RWPE2 (cell line): ENCODE measurements at regions not wholly inside any gene's neighbourhood (a gene's known extent, or its start where the extent isn't known, plus 50 kb on each side); places are given as distances from the start of the nearest gene placed in this dataset.
"Not testable (repeated sequence)": the region's sequence is repeated elsewhere in the genome, so short reads cannot be mapped to it uniquely, and the experiment has no call there.

ENCODE experiments used
- ATAC-seq: fragments of 200-7000 bp; cut with Tn5 transposase; 3 replicates; pipeline ENCODE4 v1.9.1; 2021; ENCODE audit warnings: low read depth
- DNase-seq: peaks from one replicate; pipeline ENCODE4 v3.0.0-alpha.2; 2020; ENCODE audit warnings: low spot score
- H3K27ac ChIP-seq: fragments of 450-650 bp; 2 replicates; pipeline ENCODE4 v1.5.1; 2017; ENCODE audit warnings: mild to moderate bottlenecking; ENCODE audit not compliant: poor library complexity, severe bottlenecking
- H3K27me3 ChIP-seq: fragments of 250-450 bp; sonication (Bioruptor Pico); 2 replicates; pipeline ENCODE4 v1.5.1; 2021; ENCODE audit warnings: mild to moderate bottlenecking, moderate library complexity; ENCODE audit not compliant: insufficient read depth, poor library complexity, severe bottlenecking
- H3K36me3 ChIP-seq: fragments of 250-450 bp; sonication (Bioruptor Pico); 2 replicates; pipeline ENCODE4 v1.5.1; 2020; ENCODE audit warnings: low read depth, mild to moderate bottlenecking, moderate library complexity
- H3K4me1 ChIP-seq: fragments of 250-450 bp; sonication (Bioruptor Pico); 2 replicates; pipeline ENCODE4 v1.5.1; 2021; ENCODE audit warnings: mild to moderate bottlenecking, moderate library complexity; ENCODE audit not compliant: insufficient read depth, poor library complexity, severe bottlenecking
- H3K4me3 ChIP-seq: fragments of 250-450 bp; sonication (Bioruptor Pico); 2 replicates; pipeline ENCODE4 v1.5.1; 2021; ENCODE audit warnings: mild to moderate bottlenecking, moderate library complexity; ENCODE audit not compliant: severe bottlenecking
- H3K9me3 ChIP-seq: fragments of 250-450 bp; sonication (Bioruptor Pico); 2 replicates; pipeline ENCODE4 v1.5.1; 2021; ENCODE audit warnings: mild to moderate bottlenecking, moderate library complexity; ENCODE audit not compliant: severe bottlenecking
- CTCF ChIP-seq: fragments of 450-650 bp; IDR thresholded peaks from one replicate; pipeline ENCODE4 v1.5.1; 2017; ENCODE audit warnings: mild to moderate bottlenecking, moderate library complexity; ENCODE audit not compliant: poor library complexity, severe bottlenecking

DNA sequence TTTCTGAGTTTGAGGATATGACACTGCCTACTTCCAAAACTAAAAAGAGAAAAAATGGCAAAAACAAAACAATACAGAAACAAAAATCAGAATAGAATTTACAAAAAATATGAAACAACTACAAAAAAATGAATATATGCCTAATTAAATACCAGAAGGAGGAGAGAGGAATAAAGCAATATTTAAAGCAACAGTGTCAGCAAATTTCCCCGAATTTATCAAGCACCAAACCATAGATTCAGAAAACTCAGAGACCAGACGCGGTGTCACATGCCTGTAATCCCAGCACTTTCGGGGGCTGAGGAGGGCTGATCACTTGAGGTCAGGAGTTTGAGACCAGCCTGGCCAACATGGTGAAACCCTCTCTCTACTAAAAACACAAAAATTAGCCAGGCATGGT lies 1360.9 kb downstream of the SI start:
- DNase-seq (no peak), ATAC-seq (no peak)
- Histone ChIP-seq H3K4me1 (no peaks in the 10 kb centered on the region), H3K27me3 (peaks cover 3% of the 10 kb centered on the region), H3K36me3 (no peaks in the 10 kb centered on the region), H3K9me3 (no peaks in the 10 kb centered on the region), H3K4me3 (no peak overlapping the region), H3K27ac (no peak overlapping the region)
- no peak for TF ChIP-seq CTCF

- ATAC-seq, result no peak
- Histone ChIP-seq H3K4me1 (no peaks in the 10 kb centered on the region), H3K27me3 (no peaks in the 10 kb centered on the region), H3K4me3 (no peak overlapping the region), H3K36me3 (no peaks in the 10 kb centered on the region), H3K9me3 (no peaks in the 10 kb centered on the region), H3K27ac (no peak overlapping the region)
- TF ChIP-seq CTCF, result no peak
- no peak for DNase-seq
These were observed 1369.9 kb downstream of the SI start for GRCh38 chr3:163708428-163708827.

DNA sequence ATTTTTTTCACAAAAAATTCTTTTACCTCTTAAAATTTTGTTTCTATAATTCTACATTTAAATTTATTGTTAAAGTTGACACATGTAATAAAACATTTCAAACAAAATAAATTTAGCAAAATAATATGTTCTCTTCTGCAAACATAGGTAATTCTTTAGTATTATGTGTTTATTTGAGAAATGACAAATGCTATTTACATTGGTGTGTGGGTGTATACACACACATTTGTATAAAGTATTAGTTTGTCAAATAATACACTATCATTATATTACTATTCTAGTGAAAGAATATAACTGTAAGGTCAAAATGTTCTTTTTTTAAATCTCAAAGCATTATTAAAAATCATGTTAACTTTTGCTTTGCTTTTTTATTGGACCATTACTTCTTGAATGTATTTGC lies 1370.6 kb downstream of the SI start:
- no peak for TF ChIP-seq CTCF
- no peak overlapping the region for H3K27ac ChIP-seq
- H3K4me3 ChIP-seq, result no peak overlapping the region
- DNase-seq (no peak), ATAC-seq (no peak)
- no peaks in the 10 kb centered on the region for H3K36me3 ChIP-seq
- no peaks in the 10 kb centered on the region for H3K9me3 ChIP-seq
- no peaks in the 10 kb centered on the region for H3K27me3 ChIP-seq
- H3K4me1 ChIP-seq, result no peaks in the 10 kb centered on the region

GRCh38 chr3:163698221-163698620 lies 1380.1 kb downstream of the SI start:
- H3K4me1 ChIP-seq, H3K27me3 ChIP-seq, H3K36me3 ChIP-seq, H3K9me3 ChIP-seq, H3K27ac ChIP-seq, ATAC-seq, H3K4me3 ChIP-seq, DNase-seq: not testable (repeated sequence)

DNA sequence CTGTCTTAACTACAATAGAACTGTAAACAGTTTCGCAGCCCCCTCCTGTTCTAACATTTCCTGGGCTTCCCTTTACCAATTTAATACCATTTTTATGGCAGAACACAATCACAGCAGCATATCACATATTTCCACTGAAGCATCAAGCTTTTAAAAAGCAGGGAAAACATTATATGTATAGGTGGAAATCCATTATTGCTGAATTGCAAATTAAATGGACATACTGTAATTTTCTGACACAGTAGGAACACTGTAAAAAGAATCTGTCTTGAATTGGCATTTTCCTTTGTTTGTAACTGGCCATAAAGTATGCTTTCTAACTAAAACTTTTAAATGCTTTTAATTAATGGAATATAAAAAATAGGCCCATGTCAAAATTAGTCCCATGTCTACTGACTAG lies 1385.8 kb downstream of the SI start:
- Histone ChIP-seq H3K4me3 (no peak overlapping the region), H3K36me3 (no peaks in the 10 kb centered on the region), H3K4me1 (no peaks in the 10 kb centered on the region), H3K9me3 (no peaks in the 10 kb centered on the region), H3K27ac (no peak overlapping the region), H3K27me3 (no peaks in the 10 kb centered on the region)
- ATAC-seq (no peak), DNase-seq (no peak)
- no peak for TF ChIP-seq CTCF

GRCh38 chr3:163684651-163685050 lies 1393.6 kb downstream of the SI start:
- ATAC-seq (no peak), DNase-seq (no peak)
- no peaks in the 10 kb centered on the region for H3K9me3 ChIP-seq
- H3K27me3 ChIP-seq, result no peaks in the 10 kb centered on the region
- H3K27ac ChIP-seq, result no peak overlapping the region
- H3K36me3 ChIP-seq, result no peaks in the 10 kb centered on the region
- H3K4me3 ChIP-seq, result no peak overlapping the region
- H3K4me1 ChIP-seq, result no peaks in the 10 kb centered on the region
- TF ChIP-seq CTCF, result no peak
